ENCODE measurements at regions not wholly inside any gene's neighbourhood (a gene's known extent, or its start where the extent isn't known, plus 50 kb on each side); places are given as distances from the start of the nearest gene placed in this dataset.
"Not testable (repeated sequence)": the region's sequence is repeated elsewhere in the genome, so short reads cannot be mapped to it uniquely, and the experiment has no call there.

DNA sequence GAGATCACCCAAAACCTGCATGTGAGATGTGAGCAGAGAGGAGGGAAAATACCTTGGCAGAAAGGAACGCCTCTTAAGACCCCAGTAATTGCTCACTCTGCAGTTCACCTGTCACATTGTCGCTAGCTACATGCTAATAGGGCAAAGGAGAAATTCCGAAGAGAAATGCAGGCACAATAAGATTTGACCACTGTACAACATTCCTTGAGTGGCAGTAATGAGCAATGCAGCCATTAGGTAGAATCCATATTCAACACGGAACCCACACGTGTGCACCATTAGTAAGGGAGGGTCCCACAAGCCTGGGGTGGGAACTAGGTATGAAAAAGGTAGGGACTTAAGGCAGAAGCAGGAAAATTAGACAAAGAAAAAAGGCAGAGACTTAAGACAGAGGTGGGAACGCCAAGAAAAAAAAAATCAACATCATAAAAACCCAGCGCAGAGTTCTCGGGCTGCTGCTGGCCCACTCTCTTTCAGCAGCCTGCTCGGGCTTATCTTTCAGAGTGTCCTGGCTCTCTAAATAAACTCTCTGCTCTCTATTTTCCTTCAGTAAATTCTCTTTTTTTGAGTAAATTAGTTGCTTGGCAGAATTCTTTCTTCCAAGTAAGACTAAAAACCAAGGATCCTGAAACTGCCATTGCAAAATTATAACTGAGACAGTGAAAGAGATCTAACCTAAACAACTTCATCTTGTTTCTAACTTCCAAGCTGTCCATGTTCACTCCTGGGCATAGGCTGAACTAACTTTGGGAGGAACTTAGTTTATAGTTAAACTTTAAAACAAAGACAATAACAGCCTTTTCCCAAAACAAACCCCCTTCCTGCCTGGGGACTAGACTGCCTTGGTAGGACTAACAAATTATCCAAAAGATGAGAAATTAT, 116.5 kb downstream of the CD24 start:
- no peaks in the 10 kb centered on the region for H3K27me3 ChIP-seq (ENCODE audit: insufficient read depth)
- Mint-ChIP-seq H3K9me3 (peaks cover 52% of the 10 kb centered on the region), H3K4me1 (no peaks in the 10 kb centered on the region), H3K27ac (no peak overlapping the region), H3K36me3 (ENCODE audit: low read depth) (peaks cover 45% of the 10 kb centered on the region), H3K4me3 (no peak overlapping the region), H3K27me3 (ENCODE audit: insufficient read depth, low read depth, poor library complexity) (peaks cover 8% of the 10 kb centered on the region)
- no peaks in the 10 kb centered on the region for H4K20me1 ChIP-seq (replicated peaks; ENCODE audit: insufficient read depth)
- H3K4me1 ChIP-seq (ENCODE audit: insufficient read depth): no peaks in the 10 kb centered on the region
- no peak overlapping the region for H3K4me3 ChIP-seq
- H3K27ac ChIP-seq (ENCODE audit: low read depth): no peak overlapping the region
- DNase-seq (ENCODE audit: low spot score): no peak
- H3K36me3 ChIP-seq (ENCODE audit: insufficient read depth): no peaks in the 10 kb centered on the region; the same call in 1 of the 2 replicates
- no peak overlapping the region for H3K4me2 ChIP-seq
- ATAC-seq: no peak
- H2AFZ ChIP-seq: no peak overlapping the region; the same call in 1 of the 2 replicates
- no peaks in the 10 kb centered on the region for H3K9me2 ChIP-seq (ENCODE audit: insufficient read depth)
- TF ChIP-seq NANOG (IDR thresholded peaks at IDR 0.05; ENCODE audit: borderline replicate concordance): no peak
- TF ChIP-seq STAT1 (IDR thresholded peaks at IDR 0.05; ENCODE audit: unreplicated experiment): no peak
- H3F3A ChIP-seq (replicated peaks; ENCODE audit: low read depth): no peaks in the 10 kb centered on the region
- no peaks in the 10 kb centered on the region for H3K79me2 ChIP-seq (replicated peaks; ENCODE audit: insufficient read depth)

- not testable (repeated sequence) for DNase-seq (ENCODE audit: low spot score); H3K9me2 ChIP-seq (ENCODE audit: insufficient read depth); H3K4me3 ChIP-seq; H3F3A ChIP-seq (replicated peaks; ENCODE audit: low read depth); H3K4me1 Mint-ChIP-seq; H3K4me3 Mint-ChIP-seq; H2AFZ ChIP-seq; ATAC-seq; H3K27me3 Mint-ChIP-seq (ENCODE audit: insufficient read depth, low read depth, poor library complexity); H3K27me3 ChIP-seq (ENCODE audit: insufficient read depth); H3K79me2 ChIP-seq (replicated peaks; ENCODE audit: insufficient read depth); H3K4me1 ChIP-seq (ENCODE audit: insufficient read depth); H3K27ac Mint-ChIP-seq; H3K27ac ChIP-seq (ENCODE audit: low read depth); H3K36me3 ChIP-seq (ENCODE audit: insufficient read depth); H3K4me2 ChIP-seq; H4K20me1 ChIP-seq (replicated peaks; ENCODE audit: insufficient read depth)
- Mint-ChIP-seq H3K36me3 (ENCODE audit: low read depth) (peaks cover 41% of the 10 kb centered on the region), H3K9me3 (peaks cover 51% of the 10 kb centered on the region)
Measured at GRCh38 chr6:106857310-106857709, 117.2 kb downstream of the CD24 start.

DNA sequence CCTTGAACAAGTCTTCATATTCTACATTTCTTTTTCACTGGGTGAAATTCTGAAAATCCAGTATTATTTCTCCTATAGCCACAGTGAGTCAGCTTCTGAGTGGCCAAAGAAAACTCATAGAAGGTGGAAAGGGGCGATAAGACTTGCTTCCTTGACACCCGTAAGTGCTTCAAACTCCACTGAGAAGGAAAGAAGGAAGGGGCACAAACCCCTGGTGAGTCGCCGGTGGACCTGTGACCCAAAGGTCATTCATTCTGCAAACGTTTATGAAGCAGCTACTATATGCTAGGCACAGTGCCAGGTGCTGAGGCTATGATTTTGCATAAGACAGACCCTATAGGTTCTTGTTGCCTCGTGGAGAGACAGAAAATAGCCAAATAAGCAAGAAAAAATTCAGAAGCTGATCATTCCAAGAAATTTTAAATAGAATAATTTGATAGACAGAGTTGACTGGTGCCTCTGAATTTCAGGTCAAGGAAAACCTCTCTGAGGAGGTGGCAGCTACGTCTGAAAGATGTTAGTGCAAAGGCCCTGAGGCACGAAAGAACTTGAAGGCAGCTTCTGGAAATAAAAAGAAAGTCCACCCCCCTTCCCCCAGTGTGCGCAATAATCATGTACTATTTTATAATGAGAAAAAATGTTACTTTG, 118.2 kb downstream of the CD24 start:
- Mint-ChIP-seq H3K4me1 (no peaks in the 10 kb centered on the region), H3K27ac (no peak overlapping the region), H3K36me3 (ENCODE audit: low read depth) (peaks cover 39% of the 10 kb centered on the region), H3K27me3 (ENCODE audit: insufficient read depth, low read depth, poor library complexity) (peaks cover 6% of the 10 kb centered on the region), H3K9me3 (peaks cover 50% of the 10 kb centered on the region), H3K4me3 (no peak overlapping the region)
- Histone ChIP-seq H3K9me2 (ENCODE audit: insufficient read depth) (no peaks in the 10 kb centered on the region), H3K27ac (ENCODE audit: low read depth) (no peak overlapping the region), H4K20me1 (replicated peaks; ENCODE audit: insufficient read depth) (no peaks in the 10 kb centered on the region), H3K27me3 (ENCODE audit: insufficient read depth) (no peaks in the 10 kb centered on the region), H2AFZ (no peak overlapping the region), H3K79me2 (replicated peaks; ENCODE audit: insufficient read depth) (no peaks in the 10 kb centered on the region), H3K4me3 (no peak overlapping the region), H3K36me3 (ENCODE audit: insufficient read depth) (no peaks in the 10 kb centered on the region; the same call in 1 of the 2 replicates), H3K4me1 (ENCODE audit: insufficient read depth) (no peaks in the 10 kb centered on the region), H3K4me2 (no peak overlapping the region), H3F3A (replicated peaks; ENCODE audit: low read depth) (no peaks in the 10 kb centered on the region)
- DNase-seq (ENCODE audit: low spot score) (no peak), ATAC-seq (no peak)
- no peak for TF ChIP-seq STAT1 (IDR thresholded peaks at IDR 0.05; ENCODE audit: unreplicated experiment)
- TF ChIP-seq, protein P1, sequence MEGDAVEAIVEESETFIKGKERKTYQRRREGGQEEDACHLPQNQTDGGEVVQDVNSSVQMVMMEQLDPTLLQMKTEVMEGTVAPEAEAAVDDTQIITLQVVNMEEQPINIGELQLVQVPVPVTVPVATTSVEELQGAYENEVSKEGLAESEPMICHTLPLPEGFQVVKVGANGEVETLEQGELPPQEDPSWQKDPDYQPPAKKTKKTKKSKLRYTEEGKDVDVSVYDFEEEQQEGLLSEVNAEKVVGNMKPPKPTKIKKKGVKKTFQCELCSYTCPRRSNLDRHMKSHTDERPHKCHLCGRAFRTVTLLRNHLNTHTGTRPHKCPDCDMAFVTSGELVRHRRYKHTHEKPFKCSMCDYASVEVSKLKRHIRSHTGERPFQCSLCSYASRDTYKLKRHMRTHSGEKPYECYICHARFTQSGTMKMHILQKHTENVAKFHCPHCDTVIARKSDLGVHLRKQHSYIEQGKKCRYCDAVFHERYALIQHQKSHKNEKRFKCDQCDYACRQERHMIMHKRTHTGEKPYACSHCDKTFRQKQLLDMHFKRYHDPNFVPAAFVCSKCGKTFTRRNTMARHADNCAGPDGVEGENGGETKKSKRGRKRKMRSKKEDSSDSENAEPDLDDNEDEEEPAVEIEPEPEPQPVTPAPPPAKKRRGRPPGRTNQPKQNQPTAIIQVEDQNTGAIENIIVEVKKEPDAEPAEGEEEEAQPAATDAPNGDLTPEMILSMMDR (conservative IDR thresholded peaks at IDR 0.05; ENCODE audit: low read depth in 2 of 2): no peak
- TF ChIP-seq EZH2phosphoT487 (IDR thresholded peaks at IDR 0.05; ENCODE audit: unreplicated experiment): no peak
- TF ChIP-seq POLR2AphosphoS5 (IDR thresholded peaks at IDR 0.05; ENCODE audit: low read depth): no peak
- TF ChIP-seq REST (IDR thresholded peaks at IDR 0.05; ENCODE audit: unreplicated experiment): no peak
- no peak for TF ChIP-seq ETS1 (IDR thresholded peaks at IDR 0.05)

Data from GM23338 (cell line).